AG04450 (cell line): ENCODE measurements at regions not wholly inside any gene's neighbourhood (a gene's known extent, or its start where the extent isn't known, plus 50 kb on each side); places are given as distances from the start of the nearest gene placed in this dataset.
"Not testable (repeated sequence)": the region's sequence is repeated elsewhere in the genome, so short reads cannot be mapped to it uniquely, and the experiment has no call there.

Source experiments
- CTCF ChIA-PET: fragments of 300-600, 350-600 bp; formaldehyde crosslinking; extraction: SDS; loops from one replicate; lab custom pipeline; 2022; ENCODE audit warnings: antibody characterized with exemption, inconsistent platforms; lab: Charles Lee
- POLR2A ChIA-PET: fragments of 350-600 bp; formaldehyde crosslinking; extraction: SDS; loops from one replicate; lab custom pipeline; 2021; ENCODE audit warnings: antibody characterized with exemption, inconsistent platforms; lab: Yijun Ruan, JAX
- DNase-seq: peaks from one replicate; pipeline ENCODE4 v3.0.0-alpha.2; 2011; ENCODE audit warnings: low read depth, low spot score
- H3K27ac ChIP-seq: one replicate; pipeline ENCODE4 v1.5.1; 2012; ENCODE audit warnings: low read depth, low read length, control low read depth
- H3K27me3 ChIP-seq: one replicate; pipeline ENCODE4 v1.6.0; 2012; ENCODE audit warnings: low read length; ENCODE audit not compliant: control insufficient read depth, insufficient read depth
- H3K4me3 ChIP-seq: 2 replicates; pipeline ENCODE4 v1.5.1; 2011; ENCODE audit warnings: mild to moderate bottlenecking, low read depth, low read length, control low read depth
- H3K9me3 ChIP-seq: 2 replicates; pipeline ENCODE4 v1.5.1; 2012; ENCODE audit warnings: low read length; ENCODE audit not compliant: control insufficient read depth, insufficient read depth
- TF ChIP-seq, protein P1 (sequence below): IDR thresholded peaks from 2 replicates; pipeline ENCODE4 v1.5.1; 2011; ENCODE audit warnings: low read depth, low read length, control low read depth, inconsistent platforms

DNA sequence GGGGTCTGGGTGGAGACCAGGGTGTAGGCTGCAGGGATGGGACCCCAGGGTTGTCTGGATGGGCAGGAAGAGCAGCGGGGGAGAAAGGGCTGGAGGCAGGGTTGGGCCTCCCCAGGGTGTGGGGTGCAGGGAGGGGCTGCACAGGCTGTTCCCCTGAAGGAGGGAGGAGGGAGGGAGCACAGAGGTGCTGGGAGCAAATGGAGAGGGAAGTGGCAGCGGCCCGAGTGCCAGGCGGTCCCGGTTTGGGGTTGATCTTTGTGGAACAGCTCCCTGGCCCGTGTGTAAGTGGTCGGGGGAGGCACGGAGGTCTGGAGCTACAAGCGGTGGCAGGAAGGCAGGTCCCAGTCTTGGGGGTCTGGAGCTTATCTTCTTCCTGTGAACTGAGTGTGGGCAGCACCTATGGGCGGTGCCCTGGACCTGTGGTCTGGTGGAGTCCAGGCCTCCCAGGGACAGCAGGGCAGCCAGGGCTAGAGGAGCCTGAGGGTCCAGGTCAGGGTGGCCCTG lies 391.6 kb downstream of the TMEM121 start:
- TF ChIP-seq, protein P1, sequence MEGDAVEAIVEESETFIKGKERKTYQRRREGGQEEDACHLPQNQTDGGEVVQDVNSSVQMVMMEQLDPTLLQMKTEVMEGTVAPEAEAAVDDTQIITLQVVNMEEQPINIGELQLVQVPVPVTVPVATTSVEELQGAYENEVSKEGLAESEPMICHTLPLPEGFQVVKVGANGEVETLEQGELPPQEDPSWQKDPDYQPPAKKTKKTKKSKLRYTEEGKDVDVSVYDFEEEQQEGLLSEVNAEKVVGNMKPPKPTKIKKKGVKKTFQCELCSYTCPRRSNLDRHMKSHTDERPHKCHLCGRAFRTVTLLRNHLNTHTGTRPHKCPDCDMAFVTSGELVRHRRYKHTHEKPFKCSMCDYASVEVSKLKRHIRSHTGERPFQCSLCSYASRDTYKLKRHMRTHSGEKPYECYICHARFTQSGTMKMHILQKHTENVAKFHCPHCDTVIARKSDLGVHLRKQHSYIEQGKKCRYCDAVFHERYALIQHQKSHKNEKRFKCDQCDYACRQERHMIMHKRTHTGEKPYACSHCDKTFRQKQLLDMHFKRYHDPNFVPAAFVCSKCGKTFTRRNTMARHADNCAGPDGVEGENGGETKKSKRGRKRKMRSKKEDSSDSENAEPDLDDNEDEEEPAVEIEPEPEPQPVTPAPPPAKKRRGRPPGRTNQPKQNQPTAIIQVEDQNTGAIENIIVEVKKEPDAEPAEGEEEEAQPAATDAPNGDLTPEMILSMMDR = no peak
- CTCF ChIA-PET = no interaction called here

DNA sequence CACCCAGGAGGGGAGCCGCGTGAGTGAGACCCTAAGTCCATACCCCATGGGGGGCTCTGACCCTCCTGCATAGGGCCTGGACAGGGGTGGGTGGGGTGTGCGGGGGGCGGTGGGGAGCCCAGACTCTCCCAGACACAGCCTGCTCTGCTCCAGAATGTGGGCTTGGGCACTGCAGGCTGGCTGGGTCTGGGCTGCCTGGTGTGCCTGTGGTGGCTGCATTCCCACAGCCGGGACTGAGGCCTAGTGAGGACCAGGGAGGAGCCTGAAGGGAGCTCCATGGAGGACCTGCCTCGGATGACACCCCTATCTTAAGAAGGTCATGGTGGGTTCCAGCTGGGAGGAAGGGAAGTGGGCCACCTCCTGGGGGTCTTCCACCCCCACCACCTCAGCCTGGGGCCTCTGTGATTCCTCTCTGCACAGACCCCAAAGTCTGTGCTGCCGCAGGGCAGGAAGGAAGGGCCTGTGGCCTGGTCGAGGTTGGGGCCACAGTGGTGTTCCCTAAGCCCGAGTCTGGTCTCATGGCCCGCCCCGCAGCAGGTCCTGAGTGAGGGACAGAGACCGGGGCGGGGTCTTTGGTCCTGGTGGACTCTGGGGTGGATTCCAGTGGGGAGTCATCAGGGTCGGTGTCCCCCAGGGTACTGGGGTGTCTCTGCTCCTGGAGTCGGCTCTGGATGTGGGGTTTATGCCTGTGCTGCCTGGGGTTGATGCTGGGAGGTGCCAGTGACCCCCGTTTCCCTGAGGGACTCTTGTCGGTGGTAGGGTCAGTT lies 392.3 kb downstream of the TMEM121 start:
- no peak for DNase-seq
- no peak overlapping the region for H3K4me3 ChIP-seq
- peaks cover 76% of the 10 kb centered on the region for H3K9me3 ChIP-seq
- TF ChIP-seq, protein P1 = no peak
- no peak overlapping the region for H3K27ac ChIP-seq
- ChIA-PET POLR2A (no interaction called here), CTCF (no interaction called here)
- H3K27me3 ChIP-seq = no peaks in the 10 kb centered on the region

More for the DNA sequence above, 391.6 kb downstream of the TMEM121 start:
- Histone ChIP-seq H3K9me3 (peaks cover 83% of the 10 kb centered on the region), H3K27me3 (no peaks in the 10 kb centered on the region), H3K27ac (no peak overlapping the region), H3K4me3 (no peak overlapping the region)
- POLR2A ChIA-PET = no interaction called here
- DNase-seq = no peak

DNA sequence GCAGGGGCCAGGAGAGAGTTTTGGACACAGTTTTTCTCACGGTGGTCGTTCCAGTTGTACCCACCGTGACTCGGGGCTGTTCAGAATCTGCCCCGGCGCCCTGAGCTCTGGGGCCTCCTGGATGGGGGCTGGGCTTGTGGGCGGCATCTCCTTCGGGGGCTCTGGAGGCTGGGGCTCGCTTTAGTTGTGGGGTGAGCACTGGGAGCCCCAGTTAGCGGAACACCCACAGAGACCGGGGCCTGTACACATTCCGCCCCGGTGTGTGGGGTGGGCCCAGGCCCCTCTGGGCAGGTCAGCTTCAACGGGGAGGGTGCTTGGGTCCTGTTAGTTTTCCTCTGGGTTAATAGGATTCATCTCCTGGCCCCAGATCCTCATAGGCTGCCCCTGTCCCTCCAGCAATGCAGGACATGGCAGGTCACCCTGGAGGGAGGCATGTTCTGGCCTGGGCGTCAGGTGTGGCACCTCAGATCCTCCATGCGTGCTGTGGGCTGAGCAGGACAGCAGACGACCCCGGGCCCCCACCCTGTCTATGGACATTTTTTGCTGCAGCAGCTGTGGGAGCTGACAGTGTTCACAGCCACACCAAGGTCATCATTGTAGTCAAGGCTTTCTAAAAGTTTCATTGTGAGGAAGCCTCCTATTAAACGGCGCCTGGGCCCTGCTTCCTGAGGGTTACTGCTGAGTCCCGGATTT lies 393.2 kb downstream of the TMEM121 start:
- ChIA-PET POLR2A (no interaction called here), CTCF (no interaction called here)
- no peak overlapping the region for H3K27ac ChIP-seq

DNA sequence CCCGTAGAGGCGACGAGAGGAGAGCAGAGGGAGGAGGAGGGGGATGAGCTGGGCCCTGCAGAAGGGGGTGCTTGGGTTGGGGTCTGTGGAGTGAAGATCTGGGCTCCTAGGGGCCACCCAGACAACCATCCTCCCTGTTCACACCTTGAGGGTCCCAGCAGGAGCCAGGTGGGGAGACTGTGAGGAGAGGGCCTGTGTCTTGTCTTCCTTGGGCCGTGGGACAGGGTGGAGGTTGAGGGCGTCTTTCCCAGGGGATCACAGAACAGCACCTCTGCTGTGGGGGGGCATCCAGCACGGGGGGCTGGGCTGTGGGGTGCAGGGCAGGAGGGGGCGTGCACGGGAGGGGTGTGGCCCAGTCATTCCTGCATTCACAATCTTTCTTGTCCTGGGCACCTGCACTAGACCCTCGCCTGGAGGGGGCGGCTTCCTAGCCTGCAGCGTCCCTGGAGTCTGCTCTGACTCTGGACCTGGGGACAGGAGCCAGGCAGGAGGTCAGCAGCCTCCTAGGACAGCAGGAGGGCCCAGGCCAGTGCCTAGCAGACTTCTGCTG lies 393.8 kb downstream of the TMEM121 start:
- DNase-seq, H3K27me3 ChIP-seq, CTCF ChIA-PET, H3K4me3 ChIP-seq, H3K27ac ChIP-seq, POLR2A ChIA-PET: not testable (repeated sequence)
- H3K9me3 ChIP-seq = peaks cover 69% of the 10 kb centered on the region

More for the DNA sequence above, 393.2 kb downstream of the TMEM121 start:
- TF ChIP-seq, protein P1 = no peak
- H3K27me3 ChIP-seq = no peaks in the 10 kb centered on the region
- no peak for DNase-seq
- peaks cover 69% of the 10 kb centered on the region for H3K9me3 ChIP-seq
- no peak overlapping the region for H3K4me3 ChIP-seq

DNA sequence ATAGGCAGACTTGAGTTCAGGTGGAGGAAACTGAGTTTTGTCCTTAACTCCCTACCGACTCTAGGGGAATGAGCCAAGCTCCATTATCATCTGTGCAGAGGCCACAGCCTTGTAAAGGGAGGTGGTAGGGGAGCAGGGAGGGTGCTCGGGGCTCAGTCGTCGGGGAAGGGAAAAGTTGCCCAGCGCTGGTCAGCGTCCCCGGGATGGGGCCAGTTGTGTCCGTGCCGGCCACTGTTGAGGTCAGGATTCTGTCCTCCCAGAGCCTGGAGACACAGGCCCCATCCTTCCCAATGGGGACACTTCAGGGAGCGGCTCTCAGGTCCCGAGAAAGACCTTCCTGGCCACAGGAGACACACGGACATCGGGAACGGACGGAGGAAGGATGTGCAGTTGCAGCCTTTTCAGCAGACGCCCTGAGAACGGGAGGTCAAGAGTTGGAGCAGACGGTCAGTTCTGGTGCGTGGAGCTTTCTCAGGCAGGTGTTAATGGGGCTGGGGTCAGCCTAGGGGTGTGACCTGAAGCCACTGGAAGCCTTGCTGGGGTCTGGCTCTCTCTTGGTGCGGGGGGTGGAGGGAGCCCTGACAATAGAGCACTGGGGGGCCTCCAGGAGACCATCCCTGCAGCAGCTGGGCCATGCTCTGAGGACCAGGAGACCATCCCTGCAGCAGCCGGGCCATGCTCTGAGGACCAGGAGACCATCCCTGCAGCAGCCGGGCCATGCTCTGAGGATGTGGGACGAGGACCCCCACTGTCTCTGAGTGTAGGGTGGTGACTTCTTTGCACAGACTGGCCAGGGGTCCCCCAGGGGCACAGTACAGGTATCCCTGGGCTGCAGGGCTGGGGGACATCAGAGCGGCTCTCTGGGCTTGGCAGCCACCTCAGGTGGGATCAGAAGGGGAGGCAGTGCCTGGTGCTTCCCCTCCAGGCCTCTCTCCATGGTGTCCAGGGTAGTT lies 394.7 kb downstream of the TMEM121 start:
- POLR2A ChIA-PET, H3K27ac ChIP-seq, H3K4me3 ChIP-seq, CTCF ChIA-PET, H3K27me3 ChIP-seq, DNase-seq: not testable (repeated sequence)
- peaks cover 77% of the 10 kb centered on the region for H3K9me3 ChIP-seq

DNA sequence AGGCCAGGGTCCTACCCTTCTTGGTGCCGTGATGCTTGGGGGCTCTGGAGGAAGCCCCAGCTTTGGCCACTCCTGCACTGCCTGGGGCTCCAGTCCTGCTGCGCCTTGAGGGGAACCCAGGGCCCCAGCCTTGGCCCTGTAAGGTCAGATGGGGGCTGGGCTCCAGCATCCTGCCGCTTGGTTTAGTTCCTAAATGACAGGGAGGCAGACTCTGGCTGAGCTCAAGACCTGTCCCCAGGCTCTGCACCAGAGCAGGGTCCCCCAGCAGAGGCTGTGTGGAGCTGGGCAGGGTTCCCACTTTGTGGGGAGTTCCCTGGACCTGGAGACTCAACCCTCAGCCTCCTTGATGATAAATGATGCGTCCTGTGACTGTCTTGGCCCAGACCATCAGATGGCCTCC lies 395.4 kb downstream of the TMEM121 start:
- DNase-seq, H3K4me3 ChIP-seq, POLR2A ChIA-PET, H3K27ac ChIP-seq, CTCF ChIA-PET, H3K27me3 ChIP-seq: not testable (repeated sequence)
- peaks cover 77% of the 10 kb centered on the region for H3K9me3 ChIP-seq

DNA sequence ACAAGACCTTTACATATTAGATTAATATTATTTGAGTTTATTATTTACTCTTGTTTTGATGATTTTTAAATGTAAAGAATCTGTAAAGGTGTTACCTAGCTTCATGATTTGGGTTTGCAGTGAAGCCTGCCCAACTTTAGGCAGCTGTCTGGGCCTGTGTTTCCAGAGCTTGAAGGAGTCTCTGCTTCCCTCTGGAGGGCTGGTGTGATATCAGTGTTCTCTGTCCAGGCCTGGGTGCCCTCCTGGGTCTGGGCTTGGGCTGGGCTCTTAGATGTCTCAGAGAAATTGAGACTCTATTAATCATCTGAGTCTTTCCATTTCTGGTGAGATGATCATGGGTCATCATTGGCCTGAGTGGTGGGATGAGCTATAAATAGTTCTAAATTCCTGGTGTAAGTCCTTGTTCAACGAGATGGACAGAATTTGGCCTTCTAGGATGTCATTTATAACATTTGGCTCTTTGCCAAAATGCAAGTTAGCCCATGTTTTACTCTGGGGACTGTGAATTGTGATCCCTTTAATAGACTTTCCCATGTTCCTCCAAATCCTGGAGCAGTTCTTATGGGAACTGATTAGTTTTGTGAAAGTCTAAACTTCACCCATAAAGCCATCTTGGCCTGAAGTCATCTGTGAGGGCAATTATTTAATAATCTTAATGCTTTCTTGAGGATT lies 397.3 kb downstream of the TMEM121 start:
- POLR2A ChIA-PET = not testable (repeated sequence)

More for the DNA sequence above, 397.3 kb downstream of the TMEM121 start:
- H3K4me3 ChIP-seq, DNase-seq, CTCF ChIA-PET, H3K27me3 ChIP-seq, H3K27ac ChIP-seq: not testable (repeated sequence)
- peaks cover 77% of the 10 kb centered on the region for H3K9me3 ChIP-seq
